ENCODE measurements at regions not wholly inside any gene's neighbourhood (a gene's known extent, or its start where the extent isn't known, plus 50 kb on each side); places are given as distances from the start of the nearest gene placed in this dataset.

DNA sequence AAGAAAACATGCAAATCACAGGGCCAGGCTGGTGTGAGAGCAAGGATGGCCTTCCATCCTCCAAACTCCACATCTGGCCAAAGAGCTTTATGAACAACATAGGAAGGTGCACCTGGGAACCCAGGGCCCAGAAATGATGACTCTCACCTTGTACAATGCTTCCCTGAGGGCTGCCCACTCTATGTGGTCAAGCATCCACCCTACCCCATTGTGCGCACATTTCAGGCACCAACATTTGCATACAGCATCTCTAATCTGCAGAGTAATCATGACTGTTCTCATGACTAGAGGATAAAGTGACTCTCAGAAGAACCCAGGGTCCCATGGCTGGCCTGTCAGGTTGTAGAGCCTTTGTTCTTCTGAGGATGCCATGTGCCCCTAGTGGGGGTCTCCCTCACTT lies 57.2 kb upstream of the NTF3 start:
- no peak for DNase-seq (ENCODE audit: low read depth, low spot score)

GRCh38 chr12:5375547-5376295 lies 56.2 kb upstream of the NTF3 start:
- no peak for DNase-seq (ENCODE audit: low read depth, low spot score)
- in situ Hi-C loops (cut with HindIII; ENCODE audit: low pct_unique_long_range_greater_than_20kb, low sequenced_read_pairs): no loop called here

More for the DNA sequence above, 57.2 kb upstream of the NTF3 start:
- in situ Hi-C loops (cut with HindIII; ENCODE audit: low pct_unique_long_range_greater_than_20kb, low sequenced_read_pairs): no loop called here

- in situ Hi-C loops (cut with HindIII; ENCODE audit: low pct_unique_long_range_greater_than_20kb, low sequenced_read_pairs): no loop called here
- DNase-seq (ENCODE audit: low read depth, low spot score): no peak
Observed at GRCh38 chr12:5376591-5377207, 55.2 kb upstream of the NTF3 start.

- in situ Hi-C loops (cut with HindIII; ENCODE audit: low pct_unique_long_range_greater_than_20kb, low sequenced_read_pairs): no loop called here
- DNase-seq (ENCODE audit: low read depth, low spot score): no peak
Observed at GRCh38 chr12:5377997-5378592, 53.8 kb upstream of the NTF3 start.

DNA sequence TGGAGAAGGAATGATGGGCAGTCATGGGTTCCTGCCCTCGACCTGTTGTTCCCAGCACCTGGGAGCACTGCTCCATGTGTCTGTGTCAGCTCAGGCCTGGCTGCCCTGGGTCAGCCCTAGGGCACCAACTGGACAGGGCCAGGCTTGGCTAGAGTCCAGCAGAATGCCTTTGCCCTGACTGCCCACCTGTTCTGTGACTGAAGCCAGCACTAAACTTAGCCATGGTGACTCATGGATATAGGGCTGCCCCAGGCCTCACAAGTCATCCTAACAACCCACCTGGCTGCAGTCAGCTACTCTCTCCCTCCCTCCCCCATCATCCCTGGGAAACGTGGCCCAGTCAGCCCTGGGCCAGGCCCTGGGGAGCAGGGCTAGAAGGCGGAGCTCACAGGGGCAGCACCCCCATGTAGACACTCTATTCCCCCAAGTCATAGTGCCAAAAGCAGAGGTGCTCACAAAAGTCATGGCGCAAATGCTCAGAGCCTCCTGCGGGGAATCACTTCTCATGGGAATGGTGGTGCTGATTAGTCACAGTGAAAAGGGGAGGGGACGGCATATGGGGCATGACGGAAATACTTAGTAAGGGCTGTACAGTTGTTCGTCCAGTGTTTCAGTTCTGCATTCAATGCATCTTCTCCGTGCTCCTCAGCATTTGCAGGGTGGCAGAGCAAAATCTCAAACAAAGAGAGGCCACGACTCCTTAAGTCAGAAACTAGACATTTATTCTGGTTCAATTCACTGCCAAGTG lies 52.0 kb upstream of the NTF3 start:
- in situ Hi-C loops (cut with HindIII; ENCODE audit: low pct_unique_long_range_greater_than_20kb, low sequenced_read_pairs): no loop called here
- DNase-seq (ENCODE audit: low read depth, low spot score): no peak

All from SK-MEL-5 (cell line).